SH-SY5Y (cell line): ENCODE measurements at regions not wholly inside any gene's neighbourhood (a gene's known extent, or its start where the extent isn't known, plus 50 kb on each side); places are given as distances from the start of the nearest gene placed in this dataset.

Experiments
- GATA2 ChIP-seq: IDR thresholded peaks from 2 replicates; pipeline ENCODE4 v1.6.1; 2011; ENCODE audit warnings: mild to moderate bottlenecking, low read depth, low read length
- GATA3 ChIP-seq: IDR thresholded peaks from 2 replicates; pipeline ENCODE4 v1.6.1; 2011; ENCODE audit warnings: low read depth, mild to moderate bottlenecking, low read length, moderate library complexity

DNA sequence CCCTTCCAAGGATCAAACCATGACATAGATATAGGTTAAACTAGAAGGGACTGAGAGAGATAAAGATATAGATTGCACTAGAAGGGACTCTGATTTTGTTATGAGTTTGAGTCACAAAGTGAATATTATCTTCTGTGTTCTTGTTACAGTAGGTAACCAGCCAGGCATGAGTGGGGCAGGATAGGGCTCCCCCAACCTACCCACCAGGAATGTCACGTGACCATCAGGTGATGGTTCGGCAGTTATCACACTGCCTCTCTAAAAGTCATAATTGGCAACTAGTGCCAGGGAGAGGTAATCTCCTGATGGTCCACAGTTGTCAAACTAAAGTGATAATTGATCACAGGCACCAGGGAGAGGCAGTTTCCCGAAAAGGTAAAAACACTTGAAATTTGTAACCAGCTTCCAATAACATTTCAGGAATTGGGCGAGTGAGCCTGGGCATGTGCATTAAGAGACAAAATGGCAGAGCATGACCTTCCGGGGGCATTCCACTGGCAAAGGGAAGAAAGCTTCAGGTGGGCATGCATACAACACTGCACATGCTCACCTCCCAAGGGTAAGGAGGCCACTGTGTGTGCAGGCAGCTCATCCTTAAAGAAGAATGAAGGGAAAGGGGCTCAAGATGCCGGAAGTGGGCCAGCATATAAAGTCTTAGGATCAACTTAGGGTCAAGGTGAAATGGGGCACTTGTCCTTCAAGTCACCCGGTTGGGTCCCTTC is 533.6 kb upstream of the HTR2C start:
- TF ChIP-seq GATA2 (no peak), GATA3 (no peak)
